Ishikawa (cell line): ENCODE measurements at regions not wholly inside any gene's neighbourhood (a gene's known extent, or its start where the extent isn't known, plus 50 kb on each side); places are given as distances from the start of the nearest gene placed in this dataset.

Experiments
- CEBPB ChIP-seq: IDR thresholded peaks from 2 replicates; pipeline ENCODE4 v1.6.1; 2012
- CREB1 ChIP-seq: IDR thresholded peaks from 2 replicates; pipeline ENCODE4 v1.6.1; 2012; ENCODE audit warnings: low read depth
- EGR1 ChIP-seq: IDR thresholded peaks from 2 replicates; pipeline ENCODE4 v1.6.1; 2012
- EP300 ChIP-seq: IDR thresholded peaks from 2 replicates; pipeline ENCODE4 v1.6.1; 2012; ENCODE audit warnings: borderline replicate concordance
- FOXM1 ChIP-seq: IDR thresholded peaks from 2 replicates; pipeline ENCODE4 v1.6.1; 2012; ENCODE audit warnings: low read depth, borderline replicate concordance
- MAX ChIP-seq: IDR thresholded peaks from 2 replicates; pipeline ENCODE4 v1.6.1; 2012
- NFIC ChIP-seq: IDR thresholded peaks from 2 replicates; pipeline ENCODE4 v1.6.1; 2012
- RAD21 ChIP-seq: IDR thresholded peaks from 2 replicates; pipeline ENCODE4 v1.6.1; 2012; ENCODE audit warnings: low read depth
- REST ChIP-seq: IDR thresholded peaks from 2 replicates; pipeline ENCODE4 v1.6.1; 2012; ENCODE audit warnings: low read depth, mild to moderate bottlenecking
- TAF1 ChIP-seq: IDR thresholded peaks from 2 replicates; pipeline ENCODE4 v1.6.1; 2012; ENCODE audit warnings: low read depth, mild to moderate bottlenecking
- TCF12 ChIP-seq: IDR thresholded peaks from 2 replicates; pipeline ENCODE4 v1.6.1; 2012; ENCODE audit warnings: low read depth
- TEAD4 ChIP-seq: IDR thresholded peaks from 2 replicates; pipeline ENCODE4 v1.6.1; 2012
- USF1 ChIP-seq: IDR thresholded peaks from 2 replicates; pipeline ENCODE4 v1.6.1; 2012
- YY1 ChIP-seq: IDR thresholded peaks from 2 replicates; pipeline ENCODE4 v1.6.1; 2012; ENCODE audit warnings: low read depth
- ZBTB7A ChIP-seq: IDR thresholded peaks from 2 replicates; pipeline ENCODE4 v1.6.1; 2012; ENCODE audit warnings: low read depth

GRCh38 chr6:77322604-77323003, 140.7 kb downstream of the HTR1B start:
- TF ChIP-seq YY1: no peak
- no peak for TF ChIP-seq FOXM1
- no peak for TF ChIP-seq RAD21
- no peak for TF ChIP-seq MAX
- no peak for TF ChIP-seq TCF12
- no peak for TF ChIP-seq USF1
- TF ChIP-seq NFIC: no peak
- TF ChIP-seq CEBPB: no peak
- no peak for TF ChIP-seq TAF1
- TF ChIP-seq CREB1: no peak
- TF ChIP-seq ZBTB7A: no peak
- no peak for TF ChIP-seq EGR1
- no peak for TF ChIP-seq REST
- no peak for TF ChIP-seq TEAD4
- no peak for TF ChIP-seq EP300

GRCh38 chr6:77318256-77318655, 145.0 kb downstream of the HTR1B start:
- no peak for TF ChIP-seq TCF12
- TF ChIP-seq TAF1: no peak
- no peak for TF ChIP-seq CREB1
- no peak for TF ChIP-seq FOXM1
- TF ChIP-seq RAD21: no peak
- TF ChIP-seq TEAD4: no peak
- TF ChIP-seq NFIC: no peak
- TF ChIP-seq CEBPB: no peak
- no peak for TF ChIP-seq YY1
- TF ChIP-seq ZBTB7A: no peak
- TF ChIP-seq REST: no peak
- no peak for TF ChIP-seq USF1
- no peak for TF ChIP-seq MAX
- TF ChIP-seq EP300: no peak
- no peak for TF ChIP-seq EGR1

GRCh38 chr6:77313595-77313994, 149.7 kb downstream of the HTR1B start:
- peak; percentile 79 for TF ChIP-seq REST
- no peak for TF ChIP-seq TEAD4

- TF ChIP-seq TAF1: no peak
- TF ChIP-seq MAX: no peak
- no peak for TF ChIP-seq YY1
- TF ChIP-seq TEAD4: no peak
- TF ChIP-seq REST: no peak
- TF ChIP-seq RAD21: no peak
- TF ChIP-seq CREB1: no peak
- TF ChIP-seq FOXM1: no peak
- TF ChIP-seq CEBPB: no peak
- TF ChIP-seq EGR1: no peak
- no peak for TF ChIP-seq EP300
- no peak for TF ChIP-seq TCF12
- no peak for TF ChIP-seq NFIC
Measured at GRCh38 chr6:77299931-77300330, 163.4 kb downstream of the HTR1B start.
